ENCODE measurements at regions not wholly inside any gene's neighbourhood (a gene's known extent, or its start where the extent isn't known, plus 50 kb on each side); places are given as distances from the start of the nearest gene placed in this dataset.

DNA sequence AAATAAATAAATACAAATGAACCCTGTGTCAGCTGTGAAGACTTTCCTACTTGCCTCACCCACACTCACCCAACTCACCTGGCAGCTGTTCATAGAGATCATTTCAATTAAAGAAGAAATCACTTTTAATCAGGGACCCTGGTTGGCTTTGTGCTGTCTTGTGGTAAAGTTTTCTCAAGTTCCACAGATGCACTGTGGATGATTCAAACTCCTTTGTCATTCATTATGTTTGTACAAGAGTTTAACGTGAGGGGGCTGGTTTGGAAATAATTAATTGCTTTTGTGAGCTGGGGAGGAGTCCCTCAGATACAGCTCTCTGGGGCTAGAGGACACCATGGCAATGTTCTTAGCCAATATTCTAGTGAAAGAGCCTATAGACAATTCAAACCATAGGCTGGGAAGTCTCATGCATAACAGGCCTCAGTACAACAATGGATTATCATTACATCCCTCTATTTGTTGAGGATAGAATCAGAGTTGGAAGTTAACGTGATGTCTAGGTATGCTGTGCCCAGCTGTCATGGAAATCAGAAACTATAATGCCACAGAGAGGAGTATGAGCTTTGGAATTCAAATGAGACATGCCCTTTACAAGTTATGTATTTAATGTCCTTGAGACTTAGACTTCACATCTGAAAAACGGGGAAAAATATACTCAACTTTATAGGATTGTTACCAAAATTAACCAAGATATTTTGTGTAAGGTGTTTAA lies 698.5 kb downstream of the KCNA4 start:
- ATAC-seq (no peak), DNase-seq (ENCODE audit: low spot score) (no peak)

DNA sequence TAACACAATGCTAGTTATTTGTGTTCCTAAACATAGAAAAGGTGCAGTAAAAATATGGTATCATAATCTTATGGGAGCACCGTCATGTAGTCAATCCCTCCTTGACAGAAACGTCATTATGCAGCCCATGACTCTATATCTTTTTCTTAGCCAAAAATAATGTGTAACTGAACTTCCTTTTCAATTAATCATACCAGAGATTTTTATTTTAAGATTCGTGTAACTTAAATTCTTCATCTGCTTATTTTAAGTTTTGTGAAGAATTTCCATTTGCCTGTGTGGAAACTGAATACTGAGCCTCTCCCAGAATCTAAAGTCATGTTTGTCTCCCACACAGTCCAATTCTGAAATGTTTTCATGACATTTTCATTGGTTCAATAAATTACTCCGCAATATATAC lies 699.1 kb downstream of the KCNA4 start:
- ATAC-seq: no peak
- DNase-seq (ENCODE audit: low spot score): no peak

DNA sequence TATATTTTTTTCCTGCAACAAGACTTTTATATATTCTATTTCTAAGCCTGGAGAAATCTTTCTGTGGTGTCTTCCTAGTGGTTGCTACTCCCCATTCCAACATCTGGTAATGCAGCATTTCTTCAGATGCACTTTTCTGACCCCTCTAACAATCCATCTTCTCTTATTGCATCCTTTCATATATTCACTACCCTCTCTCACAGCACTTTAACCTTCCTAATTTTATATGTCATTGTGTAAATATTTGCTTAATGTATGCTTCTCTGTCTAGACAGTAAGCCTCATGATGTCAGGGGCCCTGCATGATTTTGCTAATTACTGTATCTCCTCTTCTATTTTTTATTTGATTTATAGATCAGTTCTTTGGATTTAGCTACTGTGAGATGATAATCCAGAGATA lies 701.6 kb downstream of the KCNA4 start:
- ATAC-seq (no peak), DNase-seq (ENCODE audit: low spot score) (no peak)

DNA sequence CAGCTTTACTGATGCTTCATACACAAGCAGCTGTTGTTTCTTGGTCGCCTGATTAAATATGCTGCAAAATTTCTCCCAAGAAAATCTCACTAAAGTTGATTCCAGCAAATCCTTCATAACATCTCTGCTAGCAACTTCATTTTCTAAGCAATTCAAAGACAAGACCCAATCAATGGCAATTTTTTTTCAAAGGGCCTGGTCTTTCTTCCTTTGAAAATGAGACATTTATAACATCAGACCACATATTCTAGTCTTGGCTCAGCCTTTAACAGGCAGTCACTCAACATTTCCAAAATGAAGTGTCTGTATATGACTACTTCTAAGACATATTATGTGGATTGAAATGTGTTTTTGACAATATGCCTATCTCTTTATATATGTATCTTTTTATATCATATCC lies 702.6 kb downstream of the KCNA4 start:
- ATAC-seq (no peak), DNase-seq (ENCODE audit: low spot score) (no peak)

DNA sequence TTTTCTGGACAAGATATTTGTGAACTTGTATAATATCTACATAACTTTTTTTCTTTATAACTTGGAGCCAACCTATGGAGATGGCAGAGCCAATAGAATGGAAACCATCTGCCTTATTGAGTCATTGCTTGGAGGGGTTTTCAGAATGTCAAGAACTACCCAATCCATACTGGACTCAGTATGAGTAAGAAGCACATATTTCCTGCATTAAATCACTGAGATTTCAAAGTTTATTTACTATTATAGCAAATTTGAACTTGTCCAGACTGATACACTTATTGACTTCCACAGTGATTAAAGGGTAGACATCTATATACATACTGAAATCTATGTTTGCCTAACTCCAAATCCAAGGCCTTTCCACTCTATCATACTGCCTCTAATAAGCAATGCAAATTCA lies 704.0 kb downstream of the KCNA4 start:
- no peak for DNase-seq (ENCODE audit: low spot score)
- ATAC-seq: no peak

DNA sequence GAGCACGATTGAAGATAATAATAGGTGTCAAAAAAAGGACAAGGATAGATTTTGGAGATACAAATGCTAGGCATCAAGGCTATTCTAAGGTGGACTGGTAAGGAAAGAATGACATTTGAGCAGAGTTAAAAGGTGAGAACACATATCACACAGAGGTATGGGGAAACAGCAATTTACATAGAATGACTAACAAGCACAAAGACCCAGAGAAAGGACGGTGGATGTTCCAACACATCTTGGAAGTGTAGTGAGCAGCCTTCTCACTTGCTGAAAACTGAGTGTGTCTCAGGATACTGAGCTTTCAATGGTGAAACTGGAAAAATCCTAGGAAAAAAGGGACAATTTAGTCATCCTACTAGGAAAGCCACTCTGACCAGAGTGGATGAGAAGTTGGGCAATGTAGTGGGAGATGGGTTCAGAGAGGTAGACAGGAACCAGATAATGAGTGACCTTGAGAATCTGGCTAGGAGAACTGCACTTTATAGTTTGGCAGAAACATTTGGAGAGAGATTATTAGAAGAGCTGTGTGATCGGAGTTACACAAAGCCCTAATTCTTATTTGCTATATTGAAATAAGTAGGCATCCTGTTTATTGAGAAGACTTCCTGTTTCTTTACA lies 706.0 kb downstream of the KCNA4 start:
- ATAC-seq: peak; percentile 51
- no peak for DNase-seq (ENCODE audit: low spot score)

DNA sequence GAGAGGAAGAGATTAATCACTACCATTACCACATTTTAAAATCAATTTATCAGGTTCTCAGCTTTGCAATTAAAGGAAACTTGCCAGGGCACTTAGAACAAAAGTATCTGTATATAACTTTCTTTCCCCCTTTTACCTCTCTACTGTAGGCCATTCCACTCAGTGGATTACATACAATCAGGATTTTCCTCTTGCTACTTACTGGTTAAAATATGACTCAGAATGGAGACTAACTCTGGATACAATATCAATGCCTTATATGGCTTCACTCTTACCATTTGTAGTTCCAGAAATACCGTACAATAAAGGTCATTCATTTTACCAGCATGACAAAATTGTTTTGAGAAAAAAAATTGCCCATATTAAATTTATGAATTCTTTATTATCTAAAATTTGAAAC lies 706.8 kb downstream of the KCNA4 start:
- ATAC-seq: no peak
- no peak for DNase-seq (ENCODE audit: low spot score)

DNA sequence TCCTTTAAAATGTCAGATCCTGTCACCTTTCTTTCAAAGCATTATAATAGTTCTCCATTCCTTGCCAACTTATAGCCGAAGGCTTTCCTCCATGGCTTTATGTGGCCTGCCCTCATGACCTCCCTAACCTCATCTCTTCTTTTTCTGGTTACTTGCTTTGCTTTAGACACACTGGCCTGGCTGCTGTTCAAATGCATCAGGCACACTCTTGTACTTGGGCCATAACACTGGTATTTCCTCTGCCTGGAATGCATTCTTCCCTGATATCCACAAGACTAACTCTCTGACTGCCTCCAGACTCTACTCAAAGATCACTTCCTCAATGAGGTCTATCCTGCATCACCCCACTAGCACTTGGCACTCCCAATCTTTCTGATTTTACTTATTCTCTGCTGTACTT lies 710.3 kb downstream of the KCNA4 start:
- DNase-seq (ENCODE audit: low spot score) (no peak), ATAC-seq (no peak)

DNA sequence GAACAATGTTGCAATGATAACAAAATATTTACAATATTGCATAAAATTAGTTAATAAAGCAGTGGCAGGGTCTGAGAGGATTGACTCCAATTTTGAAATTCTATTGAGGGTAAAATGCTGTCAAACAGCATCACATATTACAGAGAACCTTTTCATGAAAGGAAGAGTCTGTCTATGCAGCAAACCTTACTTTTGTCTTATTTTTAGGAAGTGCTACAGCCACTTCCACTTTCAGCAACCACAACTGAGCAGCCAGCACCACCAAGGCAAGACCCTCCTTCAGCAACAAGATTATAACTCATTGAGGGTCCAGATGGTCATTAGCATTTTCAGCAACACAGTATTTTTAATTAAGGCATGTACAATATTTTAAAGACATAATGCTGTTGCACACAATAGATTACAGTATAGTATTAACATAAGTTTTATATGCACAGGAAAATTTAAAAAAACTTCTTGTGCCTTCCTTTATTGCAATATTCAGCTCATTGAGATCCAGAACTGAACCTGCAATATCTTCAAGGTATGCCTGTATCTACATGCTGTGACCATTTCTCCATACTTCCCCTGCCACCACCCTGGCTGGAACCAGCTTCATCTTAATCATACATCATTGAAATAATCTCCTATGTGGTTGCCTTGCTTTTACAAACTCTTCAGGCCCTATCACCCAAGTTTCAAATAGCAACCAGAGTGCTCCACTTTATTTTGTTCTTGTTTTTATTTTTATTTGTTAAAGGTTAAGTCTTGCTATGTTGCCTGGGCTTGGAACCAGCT lies 711.2 kb downstream of the KCNA4 start:
- DNase-seq (ENCODE audit: low spot score) (no peak), ATAC-seq (no peak)

DNA sequence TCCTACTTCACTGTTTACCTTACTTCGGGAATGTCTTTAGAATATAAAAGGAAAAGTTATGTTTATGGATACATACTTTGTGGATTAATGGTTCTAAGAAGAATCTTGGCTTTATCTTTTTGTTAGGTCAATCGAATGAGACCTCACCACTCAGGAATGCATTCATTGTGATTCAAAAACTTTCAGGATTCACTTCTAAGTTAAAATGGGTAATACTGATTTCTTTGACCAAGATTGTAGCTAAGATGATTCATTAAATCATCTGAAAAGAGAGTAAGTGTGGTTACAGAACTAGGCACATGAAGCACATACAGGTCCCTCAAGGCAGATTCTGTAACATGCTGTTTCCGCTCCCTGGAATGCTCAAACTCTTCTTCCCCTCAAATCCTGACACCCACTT lies 716.4 kb downstream of the KCNA4 start:
- DNase-seq (ENCODE audit: low spot score) (no peak), ATAC-seq (no peak)

DNA sequence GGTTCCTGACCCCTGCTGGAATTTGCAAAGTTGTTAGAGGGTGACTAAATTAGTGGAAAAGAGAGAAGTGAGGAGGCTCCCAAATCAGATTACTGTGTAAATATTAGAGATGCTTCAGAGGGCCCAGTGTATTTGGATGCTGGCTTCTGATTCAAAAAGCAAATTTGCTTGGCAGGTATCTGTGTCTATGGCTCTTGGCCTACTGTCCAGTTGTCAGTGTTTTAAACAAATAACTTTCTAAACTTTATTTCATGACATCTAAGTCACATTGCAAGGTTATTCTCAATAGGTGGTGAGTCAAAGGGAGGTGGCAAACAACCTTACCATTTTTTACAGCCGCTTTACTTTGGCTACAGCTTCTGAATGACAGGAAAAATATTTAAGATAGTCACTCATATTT lies 720.1 kb downstream of the KCNA4 start:
- DNase-seq (ENCODE audit: low spot score) (no peak), ATAC-seq (peak; percentile 86)

DNA sequence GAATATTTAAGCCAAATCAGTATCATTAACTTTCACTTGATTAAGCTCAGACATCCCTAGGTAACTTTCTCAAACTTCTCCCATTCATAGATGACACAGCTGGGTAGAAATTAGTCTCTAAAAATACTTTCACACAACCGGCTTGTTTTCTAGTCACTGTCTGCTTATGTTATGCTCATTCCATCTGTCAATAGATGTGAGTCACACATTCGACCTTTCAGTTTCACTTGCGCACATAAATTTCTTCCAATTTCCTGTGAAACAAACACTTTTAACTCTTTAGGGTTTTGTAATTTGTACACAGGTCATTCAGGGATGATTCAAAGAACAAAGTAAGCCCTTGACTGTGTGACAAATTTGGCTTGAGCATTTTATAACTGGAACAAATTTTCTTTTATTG lies 723.0 kb downstream of the KCNA4 start:
- DNase-seq (ENCODE audit: low spot score) (no peak), ATAC-seq (peak; percentile 75)

DNA sequence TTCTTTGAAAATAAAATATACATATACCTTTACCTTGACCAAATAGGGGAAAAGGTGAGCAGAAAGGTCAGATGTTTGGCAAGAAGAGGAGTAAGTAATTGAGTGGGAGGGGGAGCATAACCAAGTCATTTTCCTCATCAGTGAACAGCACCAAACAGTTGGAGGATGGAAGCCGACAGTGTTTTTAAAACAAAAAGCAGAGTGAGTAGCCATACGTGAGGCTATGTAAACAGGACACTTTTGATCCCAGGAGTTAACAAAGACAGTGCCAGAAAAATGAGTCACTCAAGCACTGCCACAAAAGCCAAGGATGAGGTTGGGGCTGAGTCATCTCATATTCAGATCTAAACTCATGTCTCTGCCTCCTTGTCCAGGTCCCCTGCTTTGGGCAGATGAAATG lies 734.7 kb downstream of the KCNA4 start:
- ATAC-seq (peak; percentile 74), DNase-seq (ENCODE audit: low spot score) (no peak)

DNA sequence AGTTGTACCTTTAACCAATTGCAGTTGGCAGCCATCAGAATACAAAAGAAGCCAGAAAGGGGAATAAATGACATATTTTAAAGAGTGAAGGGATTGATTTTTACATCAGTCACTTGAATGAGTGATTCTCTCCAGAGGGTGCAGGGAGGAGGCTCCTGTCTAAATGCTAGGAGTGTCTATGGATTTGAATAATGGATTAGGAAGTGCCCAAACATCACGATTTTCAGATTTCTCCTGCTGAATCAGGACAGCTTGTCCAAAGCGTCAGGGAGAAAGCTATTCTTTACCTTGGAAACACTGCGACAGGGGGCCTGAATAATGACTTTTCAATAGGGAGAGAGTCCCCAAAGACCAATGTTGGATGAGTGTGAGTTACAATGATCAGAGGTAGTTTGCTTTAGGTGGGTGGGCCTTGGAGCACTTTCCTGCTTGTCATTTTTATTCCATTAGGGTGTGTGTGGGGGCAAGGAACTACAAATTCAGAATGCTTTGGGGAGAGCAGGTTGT lies 735.5 kb downstream of the KCNA4 start:
- ATAC-seq (no peak), DNase-seq (ENCODE audit: low spot score) (no peak)

DNA sequence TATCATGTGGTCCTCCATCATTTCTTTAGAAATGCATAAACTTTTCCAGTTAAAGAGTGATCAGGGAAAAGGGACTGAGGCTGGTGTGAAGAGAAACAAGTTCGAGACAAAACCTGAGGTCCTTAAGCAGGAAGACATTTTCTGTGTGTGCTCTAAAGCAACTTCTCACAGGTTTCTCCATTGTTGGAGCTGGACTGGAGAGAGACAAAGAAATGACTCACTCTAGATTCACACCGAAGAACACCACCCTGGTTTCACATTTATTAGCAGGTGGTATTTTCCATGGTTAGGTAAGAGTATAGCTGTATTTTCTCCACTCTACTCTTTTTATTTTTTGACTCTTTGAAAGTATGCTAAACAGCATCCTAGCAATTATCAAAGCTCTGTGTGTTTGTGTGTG lies 736.4 kb downstream of the KCNA4 start:
- ATAC-seq: no peak

DNA sequence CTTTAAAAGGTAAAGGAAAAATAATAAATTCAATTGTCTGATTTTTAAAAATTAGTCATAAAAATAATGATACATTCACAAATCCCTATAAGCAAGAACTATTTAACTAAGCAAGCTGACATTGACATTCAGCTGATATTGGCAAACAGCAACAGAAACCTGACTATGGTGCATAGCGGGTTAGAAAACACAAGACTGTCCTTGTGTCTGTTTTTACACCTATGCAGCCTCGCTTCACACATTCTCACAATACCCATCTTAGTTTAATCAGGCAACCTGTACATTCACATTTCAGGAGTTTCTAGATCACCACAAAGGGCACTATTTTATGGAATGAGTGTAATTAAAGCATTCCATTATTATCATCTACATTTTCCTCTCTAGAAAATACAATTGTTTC lies 737.1 kb downstream of the KCNA4 start:
- ATAC-seq (no peak), DNase-seq (ENCODE audit: low spot score) (no peak)

More for the DNA sequence above, 736.4 kb downstream of the KCNA4 start:
- no peak for DNase-seq (ENCODE audit: low spot score)

DNA sequence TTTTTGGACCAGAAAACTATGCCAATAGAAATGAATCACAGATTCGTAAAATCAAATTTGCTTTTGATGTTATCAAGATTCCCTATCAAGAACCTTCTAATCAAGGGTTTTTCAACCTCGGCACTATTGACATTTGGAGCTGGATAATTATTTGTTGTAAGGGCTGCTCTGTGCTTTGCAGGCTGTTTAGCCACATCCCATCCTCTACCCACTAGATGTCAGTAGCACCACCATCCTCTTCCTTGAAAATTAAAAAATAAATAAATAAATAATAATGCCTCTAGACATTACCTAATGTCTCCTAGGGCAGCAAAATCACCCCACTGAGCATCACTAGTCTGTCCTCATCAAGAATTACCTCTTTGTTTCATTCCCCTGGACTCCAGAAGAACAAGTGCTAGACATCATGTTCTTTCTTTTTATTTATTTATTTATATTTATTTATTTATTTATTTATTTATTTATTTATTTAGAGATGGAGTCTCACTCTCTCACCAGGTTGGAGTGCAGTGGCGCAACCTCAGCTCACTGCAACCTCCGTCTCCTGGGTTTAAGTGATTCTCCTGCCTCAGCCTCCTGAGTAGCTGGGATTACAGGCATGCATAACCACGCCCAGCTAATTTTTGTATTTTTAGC lies 744.7 kb downstream of the KCNA4 start:
- ATAC-seq (peak; percentile 97), DNase-seq (ENCODE audit: low spot score) (no peak)

DNA sequence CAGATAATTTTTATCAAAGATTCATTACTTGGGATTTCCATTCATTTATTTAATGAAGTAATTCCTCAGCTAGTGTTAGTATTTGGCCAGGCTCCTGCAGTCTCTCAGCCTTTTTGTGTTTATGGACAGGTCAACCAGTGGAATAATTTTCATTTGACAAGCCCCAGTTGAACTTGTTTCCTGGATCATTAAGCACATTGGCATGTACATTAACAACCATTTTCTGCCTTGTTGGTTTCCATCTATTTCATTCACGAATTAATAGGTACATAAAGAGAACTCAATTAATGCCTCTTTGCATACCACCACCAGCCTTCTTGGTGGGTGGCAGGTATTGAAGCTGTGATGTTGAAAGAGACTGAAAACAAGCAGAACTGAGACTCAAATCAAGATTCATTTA lies 745.2 kb downstream of the KCNA4 start:
- DNase-seq (ENCODE audit: low spot score): no peak
- ATAC-seq: no peak

DNA sequence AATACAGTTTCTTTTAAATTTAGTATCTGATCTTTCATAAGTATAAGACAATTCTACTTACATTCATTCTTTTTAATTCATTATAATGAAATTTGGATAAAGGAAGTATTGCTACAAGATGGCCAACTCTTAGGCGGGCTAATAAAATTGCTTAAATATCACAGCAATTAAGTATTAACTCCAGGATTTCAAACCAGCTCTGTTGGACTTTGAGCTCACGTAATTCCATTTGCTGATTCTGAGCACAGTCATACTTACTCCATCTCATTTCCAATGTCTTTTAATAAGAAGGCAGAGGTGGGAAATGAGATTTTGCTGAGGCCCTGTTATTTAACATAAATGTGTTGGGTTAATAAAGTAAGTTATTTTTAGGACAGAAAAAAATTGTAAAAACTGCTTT lies 748.1 kb downstream of the KCNA4 start:
- ATAC-seq (peak; percentile 13), DNase-seq (ENCODE audit: low spot score) (no peak)

DNA sequence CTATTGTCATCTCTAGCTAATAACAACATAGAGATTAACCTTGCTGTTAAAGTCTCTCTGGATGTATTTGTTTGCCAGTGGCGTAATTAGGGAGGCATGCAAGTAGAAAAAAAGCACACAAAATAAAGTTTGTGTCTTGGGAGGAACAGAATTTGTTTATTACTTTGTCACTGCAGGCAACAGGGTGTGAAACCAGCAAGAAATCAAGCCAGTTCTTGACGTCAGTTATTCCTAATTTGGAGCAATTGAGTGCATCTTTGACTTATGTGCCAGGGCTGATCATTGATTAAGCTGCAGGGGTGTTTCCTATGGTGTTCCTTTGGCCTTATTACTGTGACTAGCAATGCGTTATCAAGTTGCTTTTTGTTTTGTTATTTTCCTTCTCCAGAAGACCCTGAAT lies 751.0 kb downstream of the KCNA4 start:
- DNase-seq (ENCODE audit: low spot score) (no peak), ATAC-seq (no peak)

DNA sequence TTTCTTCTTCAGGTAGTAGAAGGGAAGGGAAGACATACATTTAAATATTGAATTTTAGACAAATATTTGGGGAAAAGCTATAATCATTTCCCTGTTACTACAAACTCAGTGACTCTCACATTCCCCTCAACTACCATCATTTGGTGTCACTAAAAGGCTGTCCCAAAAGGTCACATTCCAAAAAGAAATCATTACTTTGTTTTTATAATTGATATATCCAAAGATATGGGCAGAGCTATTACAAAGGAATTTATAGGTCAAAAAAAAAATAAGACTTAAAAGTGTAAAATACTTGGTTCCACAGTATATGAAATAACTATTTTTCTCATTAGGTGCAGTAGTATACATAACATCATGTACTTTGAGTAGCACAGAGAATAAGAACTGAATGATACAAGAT lies 751.4 kb downstream of the KCNA4 start:
- ATAC-seq: no peak
- DNase-seq (ENCODE audit: low spot score): no peak
